ENCODE measurements at regions not wholly inside any gene's neighbourhood (a gene's known extent, or its start where the extent isn't known, plus 50 kb on each side); places are given as distances from the start of the nearest gene placed in this dataset.

DNA sequence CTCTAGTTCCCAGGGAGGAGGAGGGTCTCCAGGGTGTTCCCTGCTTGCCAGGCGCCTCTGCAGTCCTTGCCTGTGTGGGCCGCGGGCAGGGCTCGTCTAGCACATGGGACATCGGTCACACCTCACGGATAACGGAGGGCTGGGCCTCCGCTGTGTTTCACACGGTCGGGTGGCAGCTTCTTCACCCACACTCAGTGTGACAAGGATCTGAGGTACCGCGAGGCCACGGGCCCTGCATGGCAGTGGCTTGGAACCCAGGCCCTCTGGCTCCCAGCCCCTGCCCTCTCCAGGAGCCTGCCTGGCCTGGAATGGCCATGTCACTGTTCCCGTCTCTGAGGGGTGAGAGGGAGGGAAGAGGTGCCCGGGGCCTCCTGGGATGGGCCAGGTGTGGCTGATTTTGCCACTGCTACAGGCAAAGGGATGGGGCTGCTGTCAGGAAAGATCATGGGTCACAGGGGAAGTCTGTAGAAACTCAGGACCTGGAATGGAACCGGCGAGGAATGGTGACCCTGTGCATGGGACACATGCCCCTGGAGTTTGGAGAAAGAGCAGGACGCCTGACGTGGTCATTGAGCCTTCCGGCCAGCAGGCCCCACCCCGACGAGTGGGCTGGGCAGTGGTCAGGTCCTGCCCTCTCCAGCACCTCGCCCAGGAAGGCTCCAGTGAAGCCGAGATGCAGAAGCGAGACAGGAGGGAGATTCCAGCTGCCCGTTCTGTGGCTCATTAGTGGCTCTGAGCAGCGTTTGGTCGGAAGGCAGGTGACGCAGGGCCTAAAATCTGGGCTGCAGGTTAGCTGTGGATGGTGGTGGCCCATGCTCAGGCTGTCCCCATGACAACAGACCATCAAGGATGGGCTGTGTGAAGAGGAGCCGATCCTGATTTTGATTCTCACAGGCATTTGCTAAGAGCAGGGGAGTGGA lies 76.5 kb upstream of the GSE1 start (continued):
- TF ChIP-seq, protein P1, sequence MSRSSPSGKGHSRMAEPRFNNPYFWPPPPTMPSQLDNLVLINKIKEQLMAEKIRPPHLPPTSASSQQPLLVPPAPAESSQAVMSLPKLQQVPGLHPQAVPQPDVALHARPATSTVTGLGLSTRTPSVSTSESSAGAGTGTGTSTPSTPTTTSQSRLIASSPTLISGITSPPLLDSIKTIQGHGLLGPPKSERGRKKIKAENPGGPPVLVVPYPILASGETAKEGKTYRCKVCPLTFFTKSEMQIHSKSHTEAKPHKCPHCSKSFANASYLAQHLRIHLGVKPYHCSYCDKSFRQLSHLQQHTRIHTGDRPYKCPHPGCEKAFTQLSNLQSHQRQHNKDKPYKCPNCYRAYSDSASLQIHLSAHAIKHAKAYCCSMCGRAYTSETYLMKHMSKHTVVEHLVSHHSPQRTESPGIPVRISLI (CRISPR knock-in tag; IDR thresholded peaks at IDR 0.05; ENCODE audit: borderline replicate concordance), result no peak
- TF ChIP-seq ZNF530 (CRISPR knock-in tag; IDR thresholded peaks at IDR 0.05; ENCODE audit: low read depth) (no peak), ZNF607 (CRISPR knock-in tag; IDR thresholded peaks at IDR 0.05; ENCODE audit: borderline replicate concordance) (no peak), ZNF652 (CRISPR knock-in tag; IDR thresholded peaks at IDR 0.05; ENCODE audit: borderline replicate concordance, low read depth) (no peak), MXI1 (IDR thresholded peaks at IDR 0.05; ENCODE audit: borderline replicate concordance, low read depth, low read length) (0 out of 3 replicates have a peak, but pooled peaks have one; percentile 29), SOX5 (CRISPR knock-in tag; IDR thresholded peaks at IDR 0.05; ENCODE audit: borderline replicate concordance) (peak; percentile 7; the same call in 1 of the 2 replicates), CBFB (CRISPR knock-in tag; IDR thresholded peaks at IDR 0.05) (no peak; the same call in 1 of the 2 replicates), IKZF4 (CRISPR knock-in tag; IDR thresholded peaks at IDR 0.05; ENCODE audit: borderline replicate concordance, low read depth, not compliant biosample characterization) (no peak), REXO4 (CRISPR knock-in tag; IDR thresholded peaks at IDR 0.05; ENCODE audit: borderline replicate concordance) (no peak), SP4 (CRISPR knock-in tag; IDR thresholded peaks at IDR 0.05) (peak; percentile 65; the same call in 1 of the 2 replicates), NBN (conservative IDR thresholded peaks at IDR 0.05) (no peak), ZNF841 (CRISPR knock-in tag; IDR thresholded peaks at IDR 0.05; ENCODE audit: borderline replicate concordance) (no peak), ZBTB3 (CRISPR knock-in tag; IDR thresholded peaks at IDR 0.05; ENCODE audit: borderline replicate concordance, low read depth) (no peak), STAG1 (CRISPR knock-in tag; IDR thresholded peaks at IDR 0.05) (no peak), GATA4 (IDR thresholded peaks at IDR 0.05; ENCODE audit: borderline replicate concordance, low read depth) (peak; percentile 49), BORCS8-MEF2B (CRISPR knock-in tag; IDR thresholded peaks at IDR 0.05) (no peak; the same call in 1 of the 2 replicates), ZBTB38 (CRISPR knock-in tag; IDR thresholded peaks at IDR 0.05) (peak; percentile 54), PTBP1 (IDR thresholded peaks at IDR 0.05; ENCODE audit: low read depth, low read length, poor library complexity, severe bottlenecking) (peak; percentile 86), NRL (CRISPR knock-in tag; IDR thresholded peaks at IDR 0.05; ENCODE audit: borderline replicate concordance) (no peak; the same call in 1 of the 2 replicates), ZNF253 (CRISPR knock-in tag; IDR thresholded peaks at IDR 0.05; ENCODE audit: borderline replicate concordance) (no peak), ZNF180 (CRISPR knock-in tag; IDR thresholded peaks at IDR 0.05; ENCODE audit: borderline replicate concordance, low read depth) (no peak), ZNF383 (CRISPR knock-in tag; IDR thresholded peaks at IDR 0.05; ENCODE audit: borderline replicate concordance) (no peak), MAFG (CRISPR knock-in tag; IDR thresholded peaks at IDR 0.05) (no peak), KDM6A (CRISPR knock-in tag; IDR thresholded peaks at IDR 0.05; ENCODE audit: low read depth) (no peak), TOPORS (CRISPR knock-in tag; IDR thresholded peaks at IDR 0.05) (no peak), TCF12 (IDR thresholded peaks at IDR 0.05) (no peak), TCF12 (CRISPR knock-in tag; IDR thresholded peaks at IDR 0.05) (0 out of 2 replicates have a peak, but pooled peaks have one; percentile 39), MXD1 (CRISPR knock-in tag; IDR thresholded peaks at IDR 0.05) (no peak; the same call in 1 of the 2 replicates)
- TF ChIP-seq, protein P2, sequence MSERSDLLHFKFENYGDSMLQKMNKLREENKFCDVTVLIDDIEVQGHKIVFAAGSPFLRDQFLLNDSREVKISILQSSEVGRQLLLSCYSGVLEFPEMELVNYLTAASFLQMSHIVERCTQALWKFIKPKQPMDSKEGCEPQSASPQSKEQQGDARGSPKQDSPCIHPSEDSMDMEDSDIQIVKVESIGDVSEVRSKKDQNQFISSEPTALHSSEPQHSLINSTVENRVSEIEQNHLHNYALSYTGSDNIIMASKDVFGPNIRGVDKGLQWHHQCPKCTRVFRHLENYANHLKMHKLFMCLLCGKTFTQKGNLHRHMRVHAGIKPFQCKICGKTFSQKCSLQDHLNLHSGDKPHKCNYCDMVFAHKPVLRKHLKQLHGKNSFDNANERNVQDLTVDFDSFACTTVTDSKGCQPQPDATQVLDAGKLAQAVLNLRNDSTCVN (CRISPR knock-in tag; IDR thresholded peaks at IDR 0.05; ENCODE audit: borderline replicate concordance), result no peak; the same call in 1 of the 2 replicates
